Astrocyte (in vitro differentiated cells and primary cell): ENCODE measurements at regions not wholly inside any gene's neighbourhood (a gene's known extent, or its start where the extent isn't known, plus 50 kb on each side); places are given as distances from the start of the nearest gene placed in this dataset.
A peak's percentile ranks its signal among the peaks of the same experiment; 100 is the strongest.

Experiments
- DNase-seq: peaks from one replicate; pipeline ENCODE4 v3.0.0-alpha.2; 2010; ENCODE audit warnings: low read depth
- FAIRE-seq: peaks from 2 replicates; lab custom pipeline; 2011; peaks lifted over from hg19 to GRCh38; lab: Jason Lieb, UNC
- H2AFZ ChIP-seq: 2 replicates; pipeline ENCODE4 v1.6.0; 2012; ENCODE audit warnings: low read depth, low read length, inconsistent platforms
- H3K27ac ChIP-seq: 2 replicates; pipeline ENCODE4 v1.5.1; 2011; ENCODE audit warnings: low read depth, low read length, inconsistent platforms
- H3K27me3 ChIP-seq: 2 replicates; pipeline ENCODE4 v1.6.0; 2011; ENCODE audit warnings: low read length, inconsistent platforms; ENCODE audit not compliant: insufficient read depth
- H3K36me3 ChIP-seq: 2 replicates; pipeline ENCODE4 v1.5.1; 2011; ENCODE audit warnings: low read length, inconsistent platforms; ENCODE audit not compliant: insufficient read depth
- H3K4me1 ChIP-seq: 2 replicates; pipeline ENCODE4 v1.5.1; 2011; ENCODE audit warnings: low read length, inconsistent platforms; ENCODE audit not compliant: insufficient read depth
- H3K4me2 ChIP-seq: 2 replicates; pipeline ENCODE4 v1.6.0; 2012; ENCODE audit warnings: low read length, inconsistent platforms
- H3K4me3 ChIP-seq: 2 replicates; pipeline ENCODE4 v1.5.1; 2011; ENCODE audit warnings: low read depth, mild to moderate bottlenecking, low read length, inconsistent platforms; ENCODE audit not compliant: insufficient read depth
- H3K79me2 ChIP-seq: 2 replicates; pipeline ENCODE4 v1.6.0; 2012; ENCODE audit warnings: mild to moderate bottlenecking, low read length, inconsistent platforms; ENCODE audit not compliant: insufficient read depth
- H3K9ac ChIP-seq: 2 replicates; pipeline ENCODE4 v1.6.0; 2012; ENCODE audit warnings: mild to moderate bottlenecking, low read length, inconsistent platforms
- H3K9me3 ChIP-seq: 2 replicates; pipeline ENCODE4 v1.5.1; 2012; ENCODE audit warnings: low read depth, mild to moderate bottlenecking, low read length, inconsistent platforms; ENCODE audit not compliant: insufficient read depth
- H4K20me1 ChIP-seq: 2 replicates; pipeline ENCODE4 v1.6.0; 2012; ENCODE audit warnings: low read length, inconsistent platforms; ENCODE audit not compliant: insufficient read depth
- H3K27ac Mint-ChIP-seq: one replicate; pipeline ENCODE4 v1.8.0; 2021; ENCODE audit warnings: mild to moderate bottlenecking, mixed read lengths; ENCODE audit not compliant: unreplicated experiment
- H3K27me3 Mint-ChIP-seq: one replicate; pipeline ENCODE4 v1.8.0; 2021; ENCODE audit warnings: low read depth, mixed read lengths; ENCODE audit not compliant: unreplicated experiment
- H3K36me3 Mint-ChIP-seq: one replicate; pipeline ENCODE4 v1.8.0; 2021; ENCODE audit warnings: low read depth, mixed read lengths; ENCODE audit not compliant: unreplicated experiment
- H3K4me1 Mint-ChIP-seq: one replicate; pipeline ENCODE4 v1.8.0; 2021; ENCODE audit warnings: low read depth, mixed read lengths; ENCODE audit not compliant: unreplicated experiment
- H3K4me3 Mint-ChIP-seq: one replicate; pipeline ENCODE4 v1.8.0; 2021; ENCODE audit warnings: mild to moderate bottlenecking, moderate library complexity, mixed read lengths; ENCODE audit not compliant: unreplicated experiment
- H3K9me3 Mint-ChIP-seq: one replicate; pipeline ENCODE4 v1.8.0; 2021; ENCODE audit warnings: mild to moderate bottlenecking, mixed read lengths; ENCODE audit not compliant: unreplicated experiment
- EZH2 ChIP-seq: IDR thresholded peaks from 2 replicates; pipeline ENCODE4 v1.6.1; 2012; ENCODE audit warnings: mild to moderate bottlenecking, low read length, inconsistent platforms; ENCODE audit not compliant: insufficient read depth
- TF ChIP-seq, protein P1 (sequence below): IDR thresholded peaks from 2 replicates; pipeline ENCODE4 v1.5.1; 2011; ENCODE audit warnings: low read depth, mild to moderate bottlenecking, inconsistent platforms, low read length, moderate library complexity; ENCODE audit not compliant: insufficient read depth

DNA sequence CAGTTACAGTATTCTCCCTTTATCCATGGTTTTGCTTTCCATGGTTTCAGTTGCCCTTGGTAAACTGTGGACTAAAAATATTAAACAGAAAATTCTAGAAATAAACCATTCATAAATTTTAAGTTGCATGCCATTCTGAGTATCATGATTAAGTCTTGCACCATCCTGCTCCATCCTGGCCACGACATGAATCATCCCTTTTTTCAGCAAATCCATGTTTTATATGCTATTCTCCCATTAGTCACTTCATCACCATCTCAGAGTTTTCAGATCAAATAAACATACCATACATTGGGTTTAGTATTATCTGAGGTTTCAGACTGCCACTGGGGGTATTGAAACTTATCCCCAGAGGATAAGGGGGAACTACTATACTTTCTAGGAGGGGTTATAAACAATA, 234.4 kb upstream of the ATP10B start:
- Histone ChIP-seq H4K20me1 (no peaks in the 10 kb centered on the region), H3K27me3 (no peaks in the 10 kb centered on the region), H3K27ac (peak overlapping the region; percentile 8), H3K79me2 (no peaks in the 10 kb centered on the region), H3K9ac (no peak overlapping the region), H3K4me3 (no peak overlapping the region), H3K36me3 (no peaks in the 10 kb centered on the region), H2AFZ (no peak overlapping the region), H3K9me3 (no peaks in the 10 kb centered on the region), H3K4me2 (peak overlapping the region; percentile 12), H3K4me1 (peaks cover 5% of the 10 kb centered on the region)
- Mint-ChIP-seq H3K27ac (peak overlapping the region; percentile 60), H3K27me3 (no peaks in the 10 kb centered on the region), H3K4me1 (peaks cover 12% of the 10 kb centered on the region), H3K9me3 (no peaks in the 10 kb centered on the region), H3K36me3 (no peaks in the 10 kb centered on the region), H3K4me3 (no peak overlapping the region)
- no peak for TF ChIP-seq EZH2
- TF ChIP-seq, protein P1, sequence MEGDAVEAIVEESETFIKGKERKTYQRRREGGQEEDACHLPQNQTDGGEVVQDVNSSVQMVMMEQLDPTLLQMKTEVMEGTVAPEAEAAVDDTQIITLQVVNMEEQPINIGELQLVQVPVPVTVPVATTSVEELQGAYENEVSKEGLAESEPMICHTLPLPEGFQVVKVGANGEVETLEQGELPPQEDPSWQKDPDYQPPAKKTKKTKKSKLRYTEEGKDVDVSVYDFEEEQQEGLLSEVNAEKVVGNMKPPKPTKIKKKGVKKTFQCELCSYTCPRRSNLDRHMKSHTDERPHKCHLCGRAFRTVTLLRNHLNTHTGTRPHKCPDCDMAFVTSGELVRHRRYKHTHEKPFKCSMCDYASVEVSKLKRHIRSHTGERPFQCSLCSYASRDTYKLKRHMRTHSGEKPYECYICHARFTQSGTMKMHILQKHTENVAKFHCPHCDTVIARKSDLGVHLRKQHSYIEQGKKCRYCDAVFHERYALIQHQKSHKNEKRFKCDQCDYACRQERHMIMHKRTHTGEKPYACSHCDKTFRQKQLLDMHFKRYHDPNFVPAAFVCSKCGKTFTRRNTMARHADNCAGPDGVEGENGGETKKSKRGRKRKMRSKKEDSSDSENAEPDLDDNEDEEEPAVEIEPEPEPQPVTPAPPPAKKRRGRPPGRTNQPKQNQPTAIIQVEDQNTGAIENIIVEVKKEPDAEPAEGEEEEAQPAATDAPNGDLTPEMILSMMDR, result no peak
- DNase-seq, result peak; percentile 62
- FAIRE-seq, result no peak

DNA sequence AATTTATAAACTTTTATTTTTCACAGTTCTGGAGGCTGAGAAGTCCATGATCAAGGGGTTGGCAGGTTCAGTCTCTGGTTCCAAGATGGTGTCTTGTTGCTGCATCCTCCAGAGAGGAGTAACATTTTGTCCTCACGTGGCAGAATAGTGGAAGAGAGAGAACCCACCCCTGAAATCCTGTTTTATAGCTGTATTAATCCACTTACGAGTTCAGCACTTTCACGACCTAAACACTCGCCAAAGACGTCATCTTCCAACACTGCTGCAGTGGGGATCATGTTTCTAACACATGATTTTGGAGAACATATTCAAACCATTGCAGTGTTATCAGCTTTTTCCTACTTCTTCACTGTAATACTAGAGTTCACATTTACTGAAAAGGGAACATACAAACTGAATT, 233.0 kb upstream of the ATP10B start:
- H3K27ac ChIP-seq, result no peak overlapping the region

DNA sequence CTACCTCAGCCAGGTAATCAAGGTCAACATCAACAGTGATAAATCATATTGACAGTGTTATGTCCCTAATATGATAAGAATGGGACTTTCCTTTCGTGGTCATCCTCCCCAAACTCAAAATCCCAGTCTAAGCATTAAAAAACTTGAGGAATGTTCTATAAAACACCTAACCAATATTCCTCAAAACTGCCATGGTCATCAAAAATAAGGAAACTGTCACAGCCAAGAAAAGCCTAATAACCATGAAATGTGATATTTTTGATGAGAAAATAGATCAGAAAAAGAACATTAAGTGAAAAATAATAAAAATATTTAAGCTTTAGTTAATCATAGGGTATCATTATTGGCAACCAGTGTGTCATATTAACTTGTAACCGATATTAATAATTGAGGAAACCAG, 232.1 kb upstream of the ATP10B start:
- Mint-ChIP-seq H3K4me1 (peaks cover 12% of the 10 kb centered on the region), H3K9me3 (no peaks in the 10 kb centered on the region), H3K27me3 (no peaks in the 10 kb centered on the region), H3K36me3 (no peaks in the 10 kb centered on the region), H3K27ac (no peak overlapping the region), H3K4me3 (no peak overlapping the region)
- Histone ChIP-seq H3K27me3 (no peaks in the 10 kb centered on the region), H3K9me3 (no peaks in the 10 kb centered on the region), H3K9ac (no peak overlapping the region), H3K36me3 (no peaks in the 10 kb centered on the region), H4K20me1 (no peaks in the 10 kb centered on the region), H3K4me2 (no peak overlapping the region), H3K27ac (no peak overlapping the region), H3K79me2 (no peaks in the 10 kb centered on the region), H3K4me1 (peaks cover 5% of the 10 kb centered on the region), H2AFZ (no peak overlapping the region), H3K4me3 (no peak overlapping the region)
- DNase-seq, result no peak
- TF ChIP-seq, protein P1, result no peak
- no peak for TF ChIP-seq EZH2
- FAIRE-seq, result no peak

More for the DNA sequence above, 233.0 kb upstream of the ATP10B start:
- H3K9me3 ChIP-seq, result no peaks in the 10 kb centered on the region
- H3K36me3 ChIP-seq, result no peaks in the 10 kb centered on the region
- H2AFZ ChIP-seq, result no peak overlapping the region
- FAIRE-seq (no peak), DNase-seq (no peak)
- Mint-ChIP-seq H3K4me3 (no peak overlapping the region), H3K4me1 (peaks cover 12% of the 10 kb centered on the region), H3K27me3 (no peaks in the 10 kb centered on the region), H3K36me3 (no peaks in the 10 kb centered on the region), H3K27ac (no peak overlapping the region), H3K9me3 (no peaks in the 10 kb centered on the region)
- H3K4me3 ChIP-seq, result no peak overlapping the region
- no peaks in the 10 kb centered on the region for H4K20me1 ChIP-seq
- TF ChIP-seq, protein P1, result no peak
- TF ChIP-seq EZH2, result no peak
- H3K79me2 ChIP-seq, result no peaks in the 10 kb centered on the region
- H3K4me1 ChIP-seq, result peaks cover 5% of the 10 kb centered on the region
- H3K4me2 ChIP-seq, result no peak overlapping the region
- H3K27me3 ChIP-seq, result no peaks in the 10 kb centered on the region
- H3K9ac ChIP-seq, result no peak overlapping the region
